ENCODE measurements at regions not wholly inside any gene's neighbourhood (a gene's known extent, or its start where the extent isn't known, plus 50 kb on each side); places are given as distances from the start of the nearest gene placed in this dataset.
"Not testable (repeated sequence)": the region's sequence is repeated elsewhere in the genome, so short reads cannot be mapped to it uniquely, and the experiment has no call there.

DNA sequence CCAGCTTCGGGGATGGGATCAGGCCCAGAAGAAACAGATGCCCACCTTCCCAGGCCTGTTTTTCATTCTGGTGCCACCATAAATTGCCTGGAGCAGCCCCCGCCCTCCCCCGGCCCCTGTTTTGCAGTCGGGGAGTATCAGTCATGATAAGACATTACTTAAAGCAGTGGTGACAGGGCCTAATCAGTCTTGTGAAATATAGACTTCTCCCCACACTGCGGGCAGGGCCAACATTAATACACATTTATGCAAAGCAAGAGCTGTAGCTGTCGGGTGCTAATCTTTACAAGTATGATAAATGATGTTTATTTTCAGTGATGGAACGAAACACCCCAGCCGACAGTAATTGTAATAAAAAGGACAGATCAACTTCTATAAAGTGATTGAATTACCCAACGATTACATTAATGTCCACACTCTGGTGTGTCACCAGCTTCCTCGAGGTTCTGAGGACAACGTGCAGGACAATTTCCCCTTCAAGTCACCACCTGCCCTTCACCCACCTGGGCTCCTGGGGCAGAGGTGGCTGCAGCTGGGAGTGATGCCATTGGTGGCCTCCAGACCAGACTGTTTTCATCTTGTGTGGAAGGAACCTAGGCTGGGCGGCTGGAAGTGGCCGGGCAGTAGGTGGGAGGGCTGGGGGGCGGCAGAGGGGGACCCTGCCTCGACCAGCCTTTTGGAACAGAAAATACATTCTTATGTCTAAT is 226.0 kb downstream of the TFCP2L1 start:
- H3K27me3 ChIP-seq (ENCODE audit: control insufficient read depth in 1 of 2, insufficient read depth in 2 of 2, low read length in 2 of 2) = no peaks in the 10 kb centered on the region
- H3K36me3 ChIP-seq (ENCODE audit: control insufficient read depth in 1 of 2, insufficient read depth in 2 of 2, low read length in 2 of 2) = no peaks in the 10 kb centered on the region
- no peak overlapping the region for H3K27ac ChIP-seq (ENCODE audit: low read depth, low read length)
- no peak overlapping the region for H3K9ac ChIP-seq (ENCODE audit: low read depth in 1 of 2, low read length in 2 of 2)
- H3K9me3 ChIP-seq (ENCODE audit: control insufficient read depth in 1 of 2, low read length in 2 of 2) = peaks cover 0 to 1% of the 10 kb centered on the region in 2 donors
- no peaks in the 10 kb centered on the region for H3K4me1 ChIP-seq (ENCODE audit: control insufficient read depth in 1 of 2, insufficient read depth in 2 of 2, low read length in 2 of 2)
- no peak overlapping the region for H3K4me3 ChIP-seq (ENCODE audit: low read depth in 1 of 2, low read length in 2 of 2)

DNA sequence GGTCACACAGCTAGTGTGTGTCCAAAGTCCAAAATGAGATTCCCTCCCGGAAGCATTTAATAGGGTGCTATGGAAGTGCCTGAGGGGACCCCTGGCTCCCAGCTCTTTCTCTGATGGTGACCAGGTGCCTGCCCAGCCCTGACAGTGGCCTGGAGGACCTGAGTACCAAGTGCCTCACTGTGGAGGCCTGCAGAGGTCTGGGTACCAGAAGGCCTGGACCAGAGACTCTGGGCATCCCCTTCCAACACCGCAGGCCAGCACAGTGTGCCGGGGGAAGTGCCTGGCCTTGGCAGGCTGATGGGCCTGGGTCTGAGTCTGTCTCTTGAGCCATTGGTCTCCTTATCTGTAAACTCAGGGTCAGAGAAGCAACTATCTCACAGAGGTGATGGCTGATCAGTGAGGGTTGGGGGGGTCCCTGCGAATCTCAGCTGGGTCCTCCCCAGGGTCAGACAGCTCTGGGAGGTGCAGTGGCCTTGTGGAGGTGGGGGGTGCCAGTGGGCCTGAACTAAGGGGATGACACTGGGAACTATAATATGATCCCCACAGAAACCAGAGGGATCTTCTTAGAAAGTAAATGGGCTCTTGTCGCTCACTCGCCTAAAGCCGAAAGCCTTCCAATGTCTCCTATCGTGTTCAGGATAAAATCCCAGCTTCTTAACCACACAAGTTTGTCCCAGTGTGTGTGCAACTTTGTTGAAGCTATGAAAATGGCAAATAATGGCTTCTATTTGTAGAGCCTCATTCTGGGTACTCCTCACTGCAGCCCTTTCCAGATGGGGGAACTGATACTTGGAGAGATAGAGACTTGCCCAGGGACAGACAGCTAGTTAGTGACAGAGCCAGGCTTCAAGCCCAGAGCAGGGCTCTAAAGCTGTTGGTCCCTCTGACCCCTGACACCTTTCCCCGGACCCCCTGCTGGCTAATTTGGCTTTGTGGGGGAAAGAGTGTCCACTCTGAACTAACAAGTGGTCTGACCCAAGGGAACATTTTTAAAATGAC is 225.1 kb downstream of the TFCP2L1 start:
- no peaks in the 10 kb centered on the region for H3K4me1 ChIP-seq (ENCODE audit: control insufficient read depth in 1 of 2, insufficient read depth in 2 of 2, low read length in 2 of 2)

DNA sequence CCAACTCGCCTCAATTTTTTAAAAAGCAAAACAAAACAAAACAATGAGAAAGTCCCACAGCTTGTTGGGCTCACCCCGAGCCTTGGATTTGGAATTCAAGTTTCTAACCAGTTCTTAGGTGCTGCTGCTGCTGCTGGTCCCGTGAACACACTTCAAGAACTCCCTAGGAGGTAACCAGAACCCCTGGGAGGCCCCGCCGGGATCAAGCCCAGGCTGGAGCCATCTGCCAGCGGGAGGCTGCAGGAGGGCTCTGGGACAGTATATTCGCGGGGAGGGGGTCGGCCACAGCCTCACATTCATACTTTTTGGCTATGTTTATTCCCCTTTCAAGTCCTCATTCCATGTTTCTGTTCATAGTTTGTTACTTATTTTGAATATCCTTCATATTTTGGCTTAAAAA is 223.4 kb downstream of the TFCP2L1 start:
- Histone ChIP-seq H3K9ac (ENCODE audit: low read depth in 1 of 2, low read length in 2 of 2) (no peak overlapping the region), H3K4me1 (ENCODE audit: control insufficient read depth in 1 of 2, insufficient read depth in 2 of 2, low read length in 2 of 2) (no peaks in the 10 kb centered on the region), H3K27ac (ENCODE audit: low read depth, low read length) (no peak overlapping the region), H3K4me3 (ENCODE audit: low read depth in 1 of 2, low read length in 2 of 2) (no peak overlapping the region), H3K27me3 (ENCODE audit: control insufficient read depth in 1 of 2, insufficient read depth in 2 of 2, low read length in 2 of 2) (no peaks in the 10 kb centered on the region), H3K36me3 (ENCODE audit: control insufficient read depth in 1 of 2, insufficient read depth in 2 of 2, low read length in 2 of 2) (no peaks in the 10 kb centered on the region), H3K9me3 (ENCODE audit: control insufficient read depth in 1 of 2, low read length in 2 of 2) (no peaks in the 10 kb centered on the region)

More for the DNA sequence above, 225.1 kb downstream of the TFCP2L1 start:
- Histone ChIP-seq H3K36me3 (ENCODE audit: control insufficient read depth in 1 of 2, insufficient read depth in 2 of 2, low read length in 2 of 2) (no peaks in the 10 kb centered on the region), H3K27me3 (ENCODE audit: control insufficient read depth in 1 of 2, insufficient read depth in 2 of 2, low read length in 2 of 2) (no peaks in the 10 kb centered on the region), H3K27ac (ENCODE audit: low read depth, low read length) (no peak overlapping the region), H3K4me3 (ENCODE audit: low read depth in 1 of 2, low read length in 2 of 2) (no peak overlapping the region), H3K9me3 (ENCODE audit: control insufficient read depth in 1 of 2, low read length in 2 of 2) (no peaks in the 10 kb centered on the region), H3K9ac (ENCODE audit: low read depth in 1 of 2, low read length in 2 of 2) (no peak overlapping the region)

DNA sequence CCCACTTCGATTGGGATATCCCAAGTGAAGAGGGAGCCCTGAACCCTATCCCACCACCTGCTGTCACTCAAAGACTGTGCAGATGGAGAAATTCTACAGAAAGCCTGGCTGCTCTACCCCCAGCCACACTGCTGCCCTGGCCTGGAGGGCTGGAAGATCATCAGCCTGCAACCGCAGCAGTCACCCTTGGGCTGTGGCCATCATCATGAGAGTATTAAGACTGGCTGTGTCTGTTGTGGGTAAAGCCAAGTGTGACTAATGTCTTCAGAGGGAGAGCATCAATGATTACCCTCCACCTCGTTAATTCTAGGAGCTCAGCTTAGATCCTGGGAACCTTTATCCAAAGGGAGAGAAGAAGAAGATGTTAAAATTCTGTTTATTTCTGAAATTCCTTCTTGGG is 221.5 kb downstream of the TFCP2L1 start:
- Histone ChIP-seq H3K9me3 (ENCODE audit: control insufficient read depth in 1 of 2, low read length in 2 of 2) (no peaks in the 10 kb centered on the region), H3K4me3 (ENCODE audit: low read depth in 1 of 2, low read length in 2 of 2) (no peak overlapping the region), H3K27me3 (ENCODE audit: control insufficient read depth in 1 of 2, insufficient read depth in 2 of 2, low read length in 2 of 2) (no peaks in the 10 kb centered on the region), H3K27ac (ENCODE audit: low read depth, low read length) (no peak overlapping the region), H3K9ac (ENCODE audit: low read depth in 1 of 2, low read length in 2 of 2) (no peak overlapping the region), H3K36me3 (ENCODE audit: control insufficient read depth in 1 of 2, insufficient read depth in 2 of 2, low read length in 2 of 2) (no peaks in the 10 kb centered on the region), H3K4me1 (ENCODE audit: control insufficient read depth in 1 of 2, insufficient read depth in 2 of 2, low read length in 2 of 2) (no peaks in the 10 kb centered on the region)

DNA sequence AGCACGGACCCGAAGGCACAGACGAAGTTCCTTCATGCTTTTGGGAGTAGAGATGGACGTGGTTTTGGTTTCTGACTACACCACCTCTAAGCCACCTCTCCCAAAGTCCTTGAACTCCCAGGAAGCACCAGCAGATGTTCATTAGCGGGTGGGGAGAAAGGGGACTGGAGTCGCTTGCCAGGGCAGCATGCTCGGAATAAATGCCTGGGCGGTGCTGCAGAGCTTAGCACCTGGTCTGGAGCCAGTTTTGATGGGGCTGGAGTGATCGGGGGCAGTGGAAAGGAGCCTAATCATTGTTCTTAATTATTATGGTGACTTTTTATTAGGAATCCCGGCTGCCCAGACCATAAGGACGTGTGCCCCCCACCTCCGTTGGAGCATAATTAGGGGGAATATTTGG is 220.8 kb downstream of the TFCP2L1 start:
- Histone ChIP-seq H3K9ac (ENCODE audit: low read depth in 1 of 2, low read length in 2 of 2) (no peak overlapping the region), H3K27ac (ENCODE audit: low read depth, low read length) (no peak overlapping the region), H3K9me3 (ENCODE audit: control insufficient read depth in 1 of 2, low read length in 2 of 2) (no peaks in the 10 kb centered on the region)

DNA sequence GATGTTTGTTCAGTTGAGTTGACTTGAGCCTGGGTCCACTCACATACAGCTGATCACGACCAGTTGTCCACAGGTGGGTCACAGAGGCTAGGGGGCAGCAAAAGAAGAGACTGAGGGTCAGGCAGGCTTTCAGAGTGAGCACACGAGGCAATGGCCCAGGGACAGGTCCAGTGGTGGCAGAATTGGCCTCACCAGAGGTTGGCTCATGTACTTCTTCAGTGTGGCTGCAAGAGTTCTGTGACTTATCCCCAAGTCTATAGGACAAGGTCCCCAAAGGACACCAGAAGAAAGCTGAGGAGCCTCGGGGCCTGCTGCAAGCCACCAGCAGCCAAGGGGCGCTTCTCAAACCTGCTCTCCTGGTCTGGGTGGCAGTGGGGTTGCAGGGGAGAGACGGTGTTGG is 219.8 kb downstream of the TFCP2L1 start:
- Histone ChIP-seq H3K36me3 (ENCODE audit: control insufficient read depth in 1 of 2, insufficient read depth in 2 of 2, low read length in 2 of 2) (no peaks in the 10 kb centered on the region), H3K27me3 (ENCODE audit: control insufficient read depth in 1 of 2, insufficient read depth in 2 of 2, low read length in 2 of 2) (peaks cover 0 to 3% of the 10 kb centered on the region in 2 donors), H3K4me1 (ENCODE audit: control insufficient read depth in 1 of 2, insufficient read depth in 2 of 2, low read length in 2 of 2) (no peaks in the 10 kb centered on the region), H3K9me3 (ENCODE audit: control insufficient read depth in 1 of 2, low read length in 2 of 2) (no peaks in the 10 kb centered on the region), H3K9ac (ENCODE audit: low read depth in 1 of 2, low read length in 2 of 2) (no peak overlapping the region), H3K27ac (ENCODE audit: low read depth, low read length) (no peak overlapping the region), H3K4me3 (ENCODE audit: low read depth in 1 of 2, low read length in 2 of 2) (no peak overlapping the region)

More for the DNA sequence above, 220.8 kb downstream of the TFCP2L1 start:
- Histone ChIP-seq H3K4me1 (ENCODE audit: control insufficient read depth in 1 of 2, insufficient read depth in 2 of 2, low read length in 2 of 2) (no peaks in the 10 kb centered on the region), H3K27me3 (ENCODE audit: control insufficient read depth in 1 of 2, insufficient read depth in 2 of 2, low read length in 2 of 2) (no peaks in the 10 kb centered on the region), H3K4me3 (ENCODE audit: low read depth in 1 of 2, low read length in 2 of 2) (no peak overlapping the region), H3K36me3 (ENCODE audit: control insufficient read depth in 1 of 2, insufficient read depth in 2 of 2, low read length in 2 of 2) (no peaks in the 10 kb centered on the region)

DNA sequence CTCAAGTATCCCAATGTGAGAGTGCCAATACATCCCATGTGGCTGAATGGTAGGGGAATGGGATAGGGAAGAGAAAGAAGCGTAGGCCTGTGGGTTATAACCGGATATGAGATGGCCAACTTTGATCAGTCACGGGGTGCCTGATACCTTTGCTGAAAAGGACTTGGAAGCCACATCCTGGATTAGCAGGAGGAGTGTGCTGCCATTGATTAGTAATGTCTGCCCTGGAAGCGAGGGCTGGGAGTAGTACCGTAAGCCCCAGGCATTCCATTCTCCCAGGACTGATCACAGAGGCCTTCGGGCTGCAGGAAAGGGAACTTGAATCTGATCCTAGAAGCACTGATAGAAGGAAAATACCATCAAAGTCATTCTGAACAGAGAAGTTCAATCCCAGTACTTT is 218.5 kb downstream of the TFCP2L1 start:
- peaks cover 0 to 3% of the 10 kb centered on the region in 2 donors for H3K27me3 ChIP-seq (ENCODE audit: control insufficient read depth in 1 of 2, insufficient read depth in 2 of 2, low read length in 2 of 2)
- no peaks in the 10 kb centered on the region for H3K9me3 ChIP-seq (ENCODE audit: control insufficient read depth in 1 of 2, low read length in 2 of 2)
- H3K4me3 ChIP-seq (ENCODE audit: low read depth in 1 of 2, low read length in 2 of 2) = no peak overlapping the region
- no peaks in the 10 kb centered on the region for H3K36me3 ChIP-seq (ENCODE audit: control insufficient read depth in 1 of 2, insufficient read depth in 2 of 2, low read length in 2 of 2)
- H3K4me1 ChIP-seq (ENCODE audit: control insufficient read depth in 1 of 2, insufficient read depth in 2 of 2, low read length in 2 of 2) = no peaks in the 10 kb centered on the region
- H3K27ac ChIP-seq (ENCODE audit: low read depth, low read length) = no peak overlapping the region
- H3K9ac ChIP-seq (ENCODE audit: low read depth in 1 of 2, low read length in 2 of 2) = no peak overlapping the region

DNA sequence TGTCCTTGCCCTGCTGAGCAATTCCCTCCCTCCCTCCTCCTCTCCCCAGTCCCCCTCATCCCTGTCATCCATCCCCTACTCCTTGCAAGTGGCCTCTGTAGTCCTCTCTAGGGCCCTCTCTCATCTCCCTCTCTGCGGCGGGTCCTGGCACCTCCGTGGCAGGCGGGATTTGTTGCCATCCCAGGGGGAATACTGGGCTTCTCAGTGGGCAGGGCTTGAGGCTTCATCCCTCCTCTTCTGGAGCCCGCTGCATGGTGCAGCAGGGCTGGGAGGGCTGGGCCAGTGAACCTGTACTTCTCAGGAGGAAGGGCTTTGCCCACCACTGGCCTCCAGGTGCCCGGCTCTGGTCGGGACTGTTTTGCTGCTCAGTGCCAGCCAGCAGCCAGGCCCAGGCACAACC is 216.2 kb downstream of the TFCP2L1 start:
- H3K27me3 ChIP-seq (ENCODE audit: control insufficient read depth in 1 of 2, insufficient read depth in 2 of 2, low read length in 2 of 2) = peaks cover 0 to 14% of the 10 kb centered on the region in 2 donors
- no peak overlapping the region for H3K27ac ChIP-seq (ENCODE audit: low read depth, low read length)
- H3K36me3 ChIP-seq (ENCODE audit: control insufficient read depth in 1 of 2, insufficient read depth in 2 of 2, low read length in 2 of 2) = no peaks in the 10 kb centered on the region
- H3K4me3 ChIP-seq (ENCODE audit: low read depth in 1 of 2, low read length in 2 of 2) = no peak overlapping the region
- H3K9me3 ChIP-seq (ENCODE audit: control insufficient read depth in 1 of 2, low read length in 2 of 2) = no peaks in the 10 kb centered on the region
- H3K9ac ChIP-seq (ENCODE audit: low read depth in 1 of 2, low read length in 2 of 2) = no peak overlapping the region
- no peaks in the 10 kb centered on the region for H3K4me1 ChIP-seq (ENCODE audit: control insufficient read depth in 1 of 2, insufficient read depth in 2 of 2, low read length in 2 of 2)

DNA sequence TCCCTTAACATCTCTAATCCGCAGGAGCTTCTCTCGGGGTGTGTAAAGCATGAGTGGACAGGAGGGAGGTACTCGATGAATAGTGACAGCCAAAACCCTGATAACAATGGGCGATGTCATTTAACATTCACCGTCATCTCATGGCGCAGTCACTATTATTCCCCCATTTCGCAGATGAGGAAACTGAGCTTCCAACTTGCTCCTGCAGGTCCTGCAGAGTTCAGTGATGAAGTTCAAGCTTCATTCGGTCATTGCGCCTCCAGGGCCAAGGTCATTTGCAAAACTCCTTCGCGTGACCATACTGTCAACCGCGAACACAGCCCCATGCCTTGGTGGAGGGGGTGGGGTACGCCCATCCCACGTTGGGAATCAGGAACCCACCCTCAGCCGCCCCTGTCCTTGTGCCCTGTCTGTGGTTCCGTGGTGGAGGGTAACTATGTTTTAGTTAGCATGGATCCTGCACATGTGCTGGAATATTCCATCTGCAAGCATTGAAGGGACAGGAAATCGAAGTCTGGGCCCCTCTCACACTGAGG is 215.5 kb downstream of the TFCP2L1 start:
- H3K36me3 ChIP-seq (ENCODE audit: control insufficient read depth in 1 of 2, insufficient read depth in 2 of 2, low read length in 2 of 2) = no peaks in the 10 kb centered on the region
- peaks cover under 1 to 20% of the 10 kb centered on the region in 2 donors for H3K27me3 ChIP-seq (ENCODE audit: control insufficient read depth in 1 of 2, insufficient read depth in 2 of 2, low read length in 2 of 2)
- H3K9me3 ChIP-seq (ENCODE audit: control insufficient read depth in 1 of 2, low read length in 2 of 2) = no peaks in the 10 kb centered on the region
- H3K9ac ChIP-seq (ENCODE audit: low read depth in 1 of 2, low read length in 2 of 2) = no peak overlapping the region
- no peaks in the 10 kb centered on the region for H3K4me1 ChIP-seq (ENCODE audit: control insufficient read depth in 1 of 2, insufficient read depth in 2 of 2, low read length in 2 of 2)
- H3K4me3 ChIP-seq (ENCODE audit: low read depth in 1 of 2, low read length in 2 of 2) = no peak overlapping the region
- no peak overlapping the region for H3K27ac ChIP-seq (ENCODE audit: low read depth, low read length)

DNA sequence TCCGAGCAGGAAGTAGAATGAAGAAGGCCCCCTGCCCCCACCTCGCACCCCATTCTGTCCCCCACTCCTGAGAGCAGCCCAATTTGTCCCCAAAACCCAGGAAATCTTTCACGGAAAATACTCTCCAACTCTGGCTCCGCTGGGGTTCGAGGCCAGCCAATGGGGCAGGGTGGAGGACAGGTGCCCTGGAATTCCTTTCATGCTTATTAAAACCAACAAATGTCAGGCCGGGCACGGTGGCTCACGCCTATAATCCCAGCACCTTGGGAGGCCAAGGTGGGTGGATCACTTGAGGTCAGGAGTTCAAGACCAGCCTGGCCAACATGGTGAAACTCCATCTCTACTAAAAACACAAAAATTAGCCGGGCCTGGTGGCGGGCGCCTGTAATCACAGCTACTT is 214.9 kb downstream of the TFCP2L1 start:
- not testable (repeated sequence) for H3K9me3 ChIP-seq (ENCODE audit: control insufficient read depth in 1 of 2, low read length in 2 of 2); H3K27ac ChIP-seq (ENCODE audit: low read depth, low read length); H3K9ac ChIP-seq (ENCODE audit: low read depth in 1 of 2, low read length in 2 of 2); H3K4me3 ChIP-seq (ENCODE audit: low read depth in 1 of 2, low read length in 2 of 2); H3K4me1 ChIP-seq (ENCODE audit: control insufficient read depth in 1 of 2, insufficient read depth in 2 of 2, low read length in 2 of 2); H3K36me3 ChIP-seq (ENCODE audit: control insufficient read depth in 1 of 2, insufficient read depth in 2 of 2, low read length in 2 of 2)
- peaks cover 3 to 24% of the 10 kb centered on the region in 2 donors for H3K27me3 ChIP-seq (ENCODE audit: control insufficient read depth in 1 of 2, insufficient read depth in 2 of 2, low read length in 2 of 2)
